ENCODE measurements at regions not wholly inside any gene's neighbourhood (a gene's known extent, or its start where the extent isn't known, plus 50 kb on each side); places are given as distances from the start of the nearest gene placed in this dataset.

DNA sequence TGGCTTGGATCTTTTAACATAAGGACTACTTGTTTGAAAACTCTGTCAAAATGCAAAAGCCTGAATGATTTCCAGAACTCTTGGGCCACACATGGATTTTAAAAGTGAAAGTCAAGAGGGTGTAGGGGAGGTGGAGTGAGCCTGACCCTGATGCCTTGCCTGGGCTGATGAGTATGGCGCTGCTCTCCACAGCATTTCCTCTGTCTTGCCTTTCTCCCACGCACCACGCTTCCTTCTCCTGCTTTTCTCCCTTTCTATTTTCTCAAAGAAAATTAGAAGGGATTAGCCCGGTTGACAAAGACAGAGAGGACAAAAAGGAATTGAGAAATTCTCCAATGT, 207.0 kb upstream of the CCDC68 start:
- no peak for DNase-seq

DNA sequence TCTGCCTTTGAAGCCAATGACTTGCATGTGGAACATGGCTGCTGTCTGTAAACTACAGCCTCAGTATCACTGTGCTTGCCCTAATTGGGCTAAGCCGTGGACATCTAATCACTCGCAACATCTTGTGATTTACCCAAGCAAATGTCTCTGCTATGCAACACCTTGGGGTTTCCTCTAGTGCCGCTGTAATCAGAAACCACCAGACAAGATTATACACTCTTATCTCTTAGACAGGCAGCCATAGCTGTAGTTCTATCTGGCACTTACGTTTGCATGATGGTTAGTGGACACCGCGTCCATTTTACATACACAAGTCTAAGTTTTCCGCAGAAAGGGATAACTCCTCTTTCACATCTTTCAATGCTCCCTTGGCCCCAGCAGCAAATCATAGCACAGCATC, 204.3 kb upstream of the CCDC68 start:
- DNase-seq = no peak

DNA sequence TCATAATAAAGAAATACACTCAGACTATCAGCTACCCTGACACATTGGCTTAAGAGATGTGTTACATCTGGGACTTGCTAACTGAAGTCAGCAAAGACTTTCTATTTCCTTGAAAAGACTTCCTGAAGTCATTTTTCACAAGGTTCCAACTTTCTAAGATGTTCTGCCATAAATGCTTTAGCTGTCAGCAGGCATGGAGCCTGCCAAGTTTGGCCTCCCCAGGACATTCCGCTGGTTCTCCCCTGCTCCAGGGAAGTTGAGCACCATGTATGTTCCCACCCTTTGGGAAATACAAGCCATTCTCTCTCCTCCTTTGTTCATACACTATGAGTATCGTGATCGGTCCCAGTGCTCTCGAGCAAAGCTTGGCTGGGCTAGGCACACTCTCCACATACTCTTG, 202.7 kb upstream of the CCDC68 start:
- DNase-seq = no peak

DNA sequence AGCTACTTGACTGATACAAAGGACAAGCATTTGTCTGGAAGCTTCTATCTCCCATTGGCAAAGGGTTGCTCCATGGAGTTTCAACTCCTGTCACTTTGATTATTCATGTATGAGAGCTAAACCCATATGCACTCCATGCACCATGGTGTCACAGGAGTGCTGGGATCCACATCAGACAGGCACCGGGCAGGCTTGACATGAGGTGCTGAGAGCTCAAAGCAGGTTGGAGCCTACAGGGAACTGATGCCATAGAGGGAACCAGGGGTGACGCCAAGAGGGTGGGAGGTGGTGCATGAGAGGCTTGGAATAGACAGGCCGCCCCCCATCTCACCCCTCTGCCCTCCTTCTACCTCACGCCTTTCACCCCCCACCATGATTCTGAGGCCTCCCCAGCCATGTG, 199.8 kb upstream of the CCDC68 start:
- no peak for DNase-seq

DNA sequence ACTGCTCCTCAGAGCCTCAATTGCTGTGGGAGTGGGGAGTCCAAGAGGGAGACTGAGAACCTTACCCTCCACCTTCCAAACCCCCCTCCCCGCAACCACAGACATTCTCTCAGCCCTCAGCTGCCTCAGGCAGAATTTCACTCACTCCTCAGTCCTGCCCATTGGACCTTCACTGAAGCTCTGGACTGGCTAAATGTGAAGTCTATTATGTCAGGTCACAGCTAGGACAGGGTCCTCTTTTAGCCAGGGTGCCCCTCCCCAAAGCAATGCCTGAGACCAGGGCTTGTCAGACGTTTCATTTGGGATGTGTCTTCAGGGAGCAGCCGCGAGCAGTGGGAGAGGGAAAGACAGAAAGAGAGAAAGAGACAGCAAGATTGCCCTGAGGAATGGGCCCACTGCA, 199.3 kb upstream of the CCDC68 start:
- DNase-seq = no peak

DNA sequence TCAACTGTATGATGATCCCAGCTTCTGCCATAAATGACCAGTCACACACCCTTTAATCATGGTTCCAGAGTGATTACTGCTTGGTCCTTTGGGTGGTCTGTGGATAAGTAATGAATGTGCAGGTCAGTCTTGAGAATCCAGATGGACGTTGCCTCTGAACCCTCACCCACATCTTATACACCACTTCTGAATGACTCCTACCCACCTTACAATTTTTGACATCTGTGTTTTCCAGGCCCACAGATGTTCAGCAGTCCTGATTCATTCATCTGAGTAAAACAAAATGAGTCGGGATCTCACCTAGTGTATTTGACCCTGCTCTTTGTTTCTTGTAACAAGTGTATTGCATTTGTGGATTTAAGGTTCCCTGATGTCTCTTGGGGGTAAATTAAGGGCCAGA, 194.1 kb upstream of the CCDC68 start:
- DNase-seq = no peak

DNA sequence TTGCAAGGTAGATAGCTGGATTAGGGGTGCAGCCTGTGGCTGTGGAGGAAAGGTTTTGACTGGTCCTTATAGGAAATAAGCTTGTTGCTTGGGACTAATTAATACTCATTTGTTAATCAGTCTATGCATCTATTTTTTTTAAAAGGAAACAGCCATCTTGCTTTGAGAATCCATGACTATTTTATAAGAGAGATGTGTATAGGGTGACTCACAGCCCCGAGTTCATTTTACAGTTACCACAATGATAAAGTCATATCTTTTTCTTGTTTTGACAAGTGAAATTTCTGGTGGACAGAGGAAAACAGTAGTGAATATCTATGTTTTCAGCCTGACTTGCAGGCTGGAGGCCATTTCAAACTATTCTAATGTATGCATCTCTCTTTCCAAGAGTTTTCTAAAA, 193.5 kb upstream of the CCDC68 start:
- DNase-seq = no peak

DNA sequence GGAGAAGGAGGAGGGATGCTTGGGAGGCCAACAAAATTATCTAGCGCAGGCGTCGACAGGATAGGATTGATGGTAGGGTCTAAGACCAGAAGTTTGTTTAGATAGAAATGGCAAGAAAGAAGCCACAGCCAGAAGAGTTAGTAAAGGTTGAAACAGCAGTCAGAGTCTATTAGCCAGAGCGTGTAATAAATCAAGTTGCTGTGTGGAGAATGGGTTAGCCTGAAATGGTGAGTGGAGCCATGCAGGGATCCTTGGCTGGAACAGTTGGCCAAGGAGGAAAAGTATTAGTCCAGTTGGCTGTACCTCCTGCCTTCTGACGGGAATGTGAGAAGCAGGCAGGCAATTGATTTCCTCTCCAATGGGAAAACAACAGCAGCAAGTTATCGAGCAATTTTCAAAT, 190.7 kb upstream of the CCDC68 start:
- no peak for DNase-seq

DNA sequence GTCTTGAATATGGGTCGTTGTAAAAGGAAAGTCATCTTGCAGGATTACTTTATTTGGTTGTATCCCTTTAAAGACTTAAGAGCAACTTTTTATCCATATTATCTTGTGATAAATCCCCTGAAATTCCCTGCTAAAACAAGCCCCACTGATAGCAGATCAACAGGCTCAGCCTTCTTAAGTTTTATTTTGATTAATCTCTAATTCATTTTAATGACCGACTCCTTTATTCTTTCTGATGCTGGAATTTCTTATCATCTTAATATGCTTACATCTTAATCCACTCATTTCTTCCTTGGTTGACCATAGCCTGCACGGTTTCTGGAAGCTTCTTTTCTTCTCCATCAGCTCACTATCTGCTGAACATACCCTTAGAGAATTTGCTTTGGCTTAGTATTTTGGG, 188.5 kb upstream of the CCDC68 start:
- no peak for DNase-seq

DNA sequence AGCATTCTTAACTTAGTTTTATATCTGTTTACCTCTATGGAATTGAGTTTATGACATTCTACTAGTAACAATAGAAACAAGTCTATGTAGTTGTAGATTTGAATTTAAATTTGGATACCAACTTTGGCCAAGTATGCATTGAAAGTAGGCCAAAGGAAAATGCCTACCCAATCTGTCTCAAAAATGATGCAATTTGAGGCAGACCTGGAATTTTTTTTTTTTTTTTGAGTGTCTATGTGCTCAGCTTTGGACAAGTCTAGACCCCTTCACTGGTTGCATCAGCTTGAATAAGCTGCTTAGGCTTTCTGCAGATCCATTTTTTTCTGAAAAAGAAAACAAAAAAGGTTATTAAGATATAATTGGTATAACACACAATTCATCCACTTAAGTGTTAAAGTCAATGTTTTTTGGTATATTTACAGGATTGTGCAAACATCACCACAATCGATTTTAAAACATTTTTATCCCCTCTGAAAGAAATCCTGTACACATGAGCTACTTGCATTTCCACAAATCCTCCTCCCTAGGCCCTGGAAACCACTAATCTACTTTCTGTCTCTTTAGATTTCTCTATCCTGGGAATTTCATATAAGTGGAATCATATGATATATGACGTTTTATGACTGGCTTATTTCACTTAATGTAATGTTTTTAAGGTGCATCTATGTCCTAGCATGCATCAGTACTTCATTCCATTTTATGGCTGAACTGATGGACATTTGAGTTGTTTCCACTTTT, 185.1 kb upstream of the CCDC68 start:
- DNase-seq = no peak

DNA sequence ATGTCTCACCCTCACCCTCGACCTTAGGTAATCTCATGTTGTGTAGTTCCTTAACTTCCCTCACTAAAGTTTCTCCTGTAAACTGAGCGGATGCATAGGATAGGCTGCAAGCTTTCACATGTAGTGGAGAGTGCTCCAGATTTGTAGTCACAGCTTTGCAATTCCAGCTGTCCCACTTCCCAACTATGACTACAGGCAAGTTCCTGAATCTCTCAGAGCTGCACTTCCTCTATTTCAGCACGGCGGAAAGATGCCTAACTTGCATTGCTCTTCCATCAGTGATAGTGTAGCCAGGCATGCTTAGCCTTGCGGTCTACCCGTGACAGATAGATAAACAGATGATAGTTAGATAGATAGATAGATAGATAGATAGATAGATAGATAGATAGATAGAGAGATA, 183.1 kb upstream of the CCDC68 start:
- DNase-seq = no peak

DNA sequence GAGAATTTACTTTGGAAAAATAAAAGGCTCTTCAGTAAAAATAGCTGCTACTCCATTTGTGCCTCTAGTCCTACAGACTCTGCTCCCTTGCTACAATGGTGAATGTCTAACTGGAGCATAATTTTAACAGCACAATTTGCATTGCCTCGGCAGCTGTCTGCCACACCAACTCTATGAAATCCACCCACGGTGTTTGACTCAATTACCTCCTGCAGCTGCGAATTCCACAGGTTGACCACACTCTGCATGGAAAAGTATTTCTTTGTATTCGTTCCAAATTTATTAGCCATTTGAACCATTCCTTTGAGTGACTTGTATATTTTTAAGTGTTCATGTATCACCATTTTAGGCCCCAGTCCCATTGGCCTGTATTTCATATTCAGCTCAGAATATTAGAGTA, 182.1 kb upstream of the CCDC68 start:
- DNase-seq = no peak

DNA sequence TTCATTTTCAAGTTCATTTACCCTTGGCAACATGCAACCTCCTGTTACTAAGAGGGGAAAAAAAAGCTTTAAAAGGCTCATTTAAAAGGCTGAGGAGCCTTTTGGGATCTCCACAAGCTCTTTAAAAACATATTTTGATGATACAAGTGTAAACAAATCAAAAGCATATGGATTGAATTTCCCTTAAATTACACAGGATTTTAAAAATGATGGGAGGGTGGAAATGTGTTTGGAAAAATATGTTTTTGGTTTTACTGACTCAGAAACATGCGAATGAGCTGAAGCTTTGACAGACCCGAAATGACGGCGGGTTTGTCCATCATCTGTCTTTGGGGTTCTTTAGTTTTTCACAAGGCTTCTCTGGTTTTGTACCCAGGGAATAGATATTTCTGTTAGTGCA, 180.6 kb upstream of the CCDC68 start:
- DNase-seq = no peak

DNA sequence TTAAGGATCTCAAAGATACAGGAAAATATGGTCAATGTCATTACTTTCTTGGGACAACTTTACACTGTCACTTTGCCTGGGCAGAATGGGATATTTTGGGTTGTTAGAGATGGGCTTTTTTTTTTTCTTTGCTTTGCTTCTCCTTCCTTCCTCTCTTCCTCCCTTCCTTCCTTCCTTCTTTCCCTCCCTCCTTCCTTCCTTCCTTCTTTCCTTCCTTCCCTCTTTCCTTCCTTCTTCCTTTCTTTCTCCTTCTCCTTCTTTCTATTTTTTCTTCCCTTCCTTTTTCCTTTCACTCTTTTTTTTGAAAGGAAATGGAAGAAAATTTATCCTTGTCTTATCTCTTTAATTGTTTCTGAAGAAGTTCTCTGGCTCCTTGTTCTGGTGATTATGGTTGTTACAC, 180.0 kb upstream of the CCDC68 start:
- DNase-seq = no peak

DNA sequence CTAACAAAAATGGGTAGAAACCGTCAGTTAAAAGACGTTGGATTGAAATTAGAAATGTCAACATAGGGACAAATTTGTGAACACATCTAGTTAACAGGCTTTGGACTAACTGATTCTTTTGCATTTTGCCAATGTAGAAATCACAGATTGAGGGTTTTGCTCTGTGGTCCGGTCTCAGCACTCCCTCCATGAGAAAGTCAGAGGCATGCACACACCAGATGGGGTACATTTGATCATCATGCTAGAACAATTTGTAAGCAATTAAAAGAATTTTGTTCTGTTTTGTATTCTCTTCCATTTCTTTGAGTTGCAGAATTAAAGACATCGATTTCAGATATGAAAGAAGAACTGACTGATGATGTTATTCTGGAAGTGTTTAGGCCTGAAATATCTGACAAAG, 179.1 kb upstream of the CCDC68 start:
- no peak for DNase-seq

DNA sequence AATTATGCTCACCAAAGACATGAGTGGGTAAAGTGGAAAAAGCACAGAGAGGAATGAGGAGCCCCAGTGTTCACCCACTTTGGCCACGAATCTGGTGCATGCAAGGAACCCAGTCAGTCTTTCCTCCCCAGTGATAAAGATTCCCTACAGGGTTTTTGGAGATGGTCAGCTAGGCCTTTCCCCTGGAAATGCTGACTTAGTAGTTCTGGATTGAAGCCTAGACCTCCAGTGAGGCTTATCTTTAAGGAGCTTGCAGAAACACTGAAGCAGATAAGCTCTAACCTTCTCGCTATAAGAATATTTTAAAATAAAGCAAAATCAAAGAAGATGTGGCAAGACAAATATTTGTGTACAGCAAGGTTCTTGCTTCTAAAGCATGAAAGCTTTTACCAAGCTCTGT, 178.3 kb upstream of the CCDC68 start:
- no peak for DNase-seq

DNA sequence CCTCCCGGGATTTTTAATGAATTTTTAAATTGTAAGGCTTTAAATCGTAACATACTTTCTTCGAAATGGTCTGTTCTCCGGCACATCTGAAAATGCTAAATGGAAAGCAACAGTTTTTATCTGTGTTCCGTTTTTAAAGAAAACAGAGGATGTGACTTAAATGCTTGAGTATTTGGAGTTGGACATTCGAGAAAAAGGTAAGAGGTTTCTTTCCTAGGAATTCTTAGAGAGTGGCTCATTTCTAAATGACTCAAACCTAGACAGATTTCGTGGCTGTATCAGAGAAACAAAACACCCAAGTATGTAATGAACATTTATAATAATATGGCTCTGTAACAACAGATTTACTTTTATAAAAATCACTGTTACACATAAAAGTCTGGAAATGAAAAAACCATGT, 177.6 kb upstream of the CCDC68 start:
- no peak for DNase-seq

DNA sequence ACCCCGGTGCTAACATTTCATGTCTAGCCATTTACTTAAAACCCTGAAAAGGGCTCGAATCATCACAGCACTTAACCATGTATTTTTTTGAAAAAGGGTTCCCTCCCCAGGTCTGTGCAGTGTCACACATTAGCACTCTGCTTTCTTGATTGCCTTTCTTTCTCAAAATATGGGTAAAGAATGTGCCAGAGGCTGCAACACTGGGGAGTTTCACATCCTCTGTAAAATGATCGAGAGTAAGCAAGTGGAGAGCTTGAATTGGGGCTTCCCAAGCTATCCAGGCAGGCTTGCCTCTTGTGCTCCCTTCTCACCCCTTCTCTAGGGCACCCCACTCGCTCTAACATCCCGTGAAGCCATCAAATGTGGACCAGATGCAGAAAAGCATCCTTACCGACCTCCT, 177.0 kb upstream of the CCDC68 start:
- DNase-seq = no peak

DNA sequence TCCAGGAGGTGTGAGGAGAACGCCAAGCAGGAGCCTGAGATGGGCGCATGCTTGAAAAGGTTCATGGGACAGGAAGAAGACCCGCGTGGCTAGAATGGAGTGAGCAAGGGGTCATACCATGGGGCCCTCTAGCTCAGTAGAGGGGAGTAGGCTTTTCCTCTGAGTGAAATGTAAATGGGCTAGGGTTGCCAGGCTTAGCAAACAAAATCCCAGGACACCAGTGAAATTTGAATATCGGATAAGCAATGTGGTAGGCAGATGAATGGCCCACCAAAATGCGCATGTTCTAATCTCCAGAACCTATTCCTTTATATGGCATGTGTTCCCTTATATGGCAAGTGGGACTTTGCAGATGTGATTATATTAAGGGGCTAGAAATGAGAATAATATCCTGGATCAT, 174.1 kb upstream of the CCDC68 start:
- DNase-seq = no peak

DNA sequence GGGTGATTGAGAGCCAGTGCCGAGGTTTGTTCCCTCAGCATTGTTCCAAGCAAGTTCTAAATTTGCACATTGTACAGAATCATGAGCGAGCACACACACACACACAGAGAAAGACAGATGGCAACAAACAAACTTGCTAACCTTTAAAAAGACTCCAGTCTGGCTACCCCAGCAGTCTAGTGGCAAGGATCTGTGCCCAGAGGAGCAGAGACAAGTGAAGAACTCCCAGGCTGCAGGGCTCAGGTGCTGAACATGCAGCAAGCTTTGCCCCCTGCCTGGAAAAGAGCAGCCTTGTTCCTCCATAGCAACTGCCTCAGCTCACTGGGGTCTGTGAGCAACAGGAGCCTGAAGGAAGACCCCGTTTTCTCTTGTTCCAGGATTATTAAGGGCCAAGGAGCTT, 169.2 kb upstream of the CCDC68 start:
- DNase-seq = no peak

DNA sequence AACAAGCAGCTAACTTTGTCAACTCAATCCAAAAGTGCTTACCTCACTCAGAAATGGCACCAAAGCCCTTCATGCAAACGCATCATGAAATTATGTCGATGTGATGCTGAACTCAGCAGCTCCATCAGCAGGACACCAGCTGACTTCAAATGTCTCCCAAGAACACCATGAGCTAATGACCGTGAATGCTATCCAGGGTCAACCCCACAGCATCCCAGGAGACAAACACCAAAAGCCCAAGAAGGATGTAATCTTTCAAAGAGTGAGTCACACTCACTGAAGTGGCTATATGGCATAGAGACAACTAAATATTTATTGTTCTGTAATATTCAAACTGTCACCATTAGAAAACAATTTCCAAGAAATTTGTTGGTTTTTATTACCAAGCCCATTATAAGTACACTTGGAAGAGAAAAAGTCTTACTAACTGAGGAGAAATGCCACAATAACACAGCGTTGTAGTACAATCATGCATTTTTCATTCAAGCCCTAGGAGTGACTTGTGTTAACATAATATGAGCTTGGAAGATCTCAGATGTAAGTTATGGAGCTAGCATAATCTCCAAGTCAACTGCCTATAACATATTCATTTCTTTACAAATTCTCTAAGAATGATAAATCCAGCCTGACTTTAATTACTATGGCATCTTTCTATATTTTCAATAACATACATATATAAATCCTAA, 165.0 kb upstream of the CCDC68 start:
- DNase-seq = no peak

DNA sequence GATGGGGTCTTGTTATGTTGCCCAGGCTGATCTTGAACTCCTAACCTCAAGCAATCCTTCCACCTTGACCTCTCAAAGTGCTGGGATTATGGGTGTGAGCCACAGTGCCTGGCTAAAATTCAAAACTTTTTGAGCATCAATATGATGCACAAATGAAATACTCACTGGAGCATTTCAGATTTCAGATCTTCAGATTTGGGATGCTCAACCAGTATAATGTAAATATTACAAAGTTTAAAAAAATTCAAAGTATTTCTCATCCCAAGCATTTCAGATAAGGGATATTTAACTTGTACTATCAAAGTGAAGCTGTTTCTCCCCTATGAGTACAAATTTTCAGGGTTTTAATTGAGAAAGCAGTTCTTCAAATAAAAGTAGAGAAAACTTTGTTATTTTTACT, 164.1 kb upstream of the CCDC68 start:
- no peak for DNase-seq

DNA sequence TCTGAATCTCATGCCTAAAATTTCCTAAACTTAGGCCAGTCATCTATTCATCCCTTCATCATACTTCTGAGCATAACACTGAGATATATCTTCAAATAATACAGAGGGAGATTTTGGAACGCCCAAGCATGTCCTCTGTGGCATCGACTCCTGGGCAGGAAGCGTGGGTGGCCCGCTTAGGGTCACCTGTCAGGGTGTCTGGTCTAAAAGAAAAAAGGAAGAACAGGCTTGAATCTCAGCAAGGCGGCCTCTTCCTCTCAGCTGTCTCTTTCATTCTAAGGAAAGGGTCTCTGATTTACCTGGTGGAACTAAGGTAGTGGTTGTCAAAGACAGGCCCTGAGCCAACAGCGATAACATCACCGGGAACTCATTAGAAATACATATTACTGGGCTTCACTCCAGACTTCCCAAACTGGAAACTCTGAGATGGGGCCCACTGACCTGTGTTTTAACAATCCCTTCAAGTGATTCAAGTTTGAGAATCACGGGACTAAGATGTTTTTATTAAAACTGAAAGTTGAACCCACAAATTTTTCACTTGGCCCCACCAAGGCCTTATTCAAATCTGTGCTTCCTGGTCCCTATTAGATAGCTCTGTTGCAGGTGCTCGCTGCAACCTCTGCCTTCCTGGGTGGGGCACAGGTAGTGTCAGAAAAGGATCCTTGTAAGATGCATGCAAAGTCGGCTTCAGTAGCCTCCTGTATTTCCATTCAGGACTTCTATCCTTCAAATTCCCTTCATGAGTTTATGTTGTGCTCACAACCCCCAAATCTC, 162.3 kb upstream of the CCDC68 start:
- DNase-seq = no peak

DNA sequence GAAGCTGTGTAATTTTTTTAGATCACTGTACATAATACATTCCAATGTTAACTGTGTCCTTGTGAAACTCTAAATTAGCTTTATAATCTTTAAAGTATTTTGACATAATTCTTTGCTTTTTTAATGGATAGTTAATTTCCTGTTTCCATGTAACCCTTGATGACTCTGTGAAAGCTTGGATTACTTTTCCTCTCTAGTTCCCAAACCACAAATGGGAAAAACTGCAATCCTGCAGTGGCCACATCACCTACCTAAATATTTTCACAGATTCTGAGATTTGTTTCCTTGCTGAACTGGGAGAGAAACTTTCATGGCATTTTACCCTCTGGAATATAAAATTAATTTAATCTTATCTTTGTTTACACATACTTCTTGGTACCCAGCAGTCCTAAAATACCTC, 161.6 kb upstream of the CCDC68 start:
- DNase-seq = no peak

All from AML-193 (cell line).